NT2/D1 (cell line): ENCODE measurements at regions not wholly inside any gene's neighbourhood (a gene's known extent, or its start where the extent isn't known, plus 50 kb on each side); places are given as distances from the start of the nearest gene placed in this dataset.

Experiments
- DNase-seq: peaks from one replicate; pipeline ENCODE4 v3.0.0-alpha.2; 2011; ENCODE audit warnings: low read depth, low spot score
- H3K27me3 ChIP-seq: 2 replicates; pipeline ENCODE4 v1.6.0; 2011; ENCODE audit warnings: mild to moderate bottlenecking; ENCODE audit not compliant: insufficient read length, insufficient read depth
- H3K36me3 ChIP-seq: 2 replicates; pipeline ENCODE4 v1.6.1; 2011; ENCODE audit warnings: mild to moderate bottlenecking, low read length, mixed read lengths; ENCODE audit not compliant: insufficient read depth, insufficient read length
- H3K4me1 ChIP-seq: 2 replicates; pipeline ENCODE4 v1.5.1; 2011; ENCODE audit not compliant: insufficient read depth, insufficient read length
- H3K4me3 ChIP-seq: 2 replicates; pipeline ENCODE4 v1.5.1; 2011; ENCODE audit warnings: low read depth; ENCODE audit not compliant: insufficient read length
- H3K9ac ChIP-seq: 2 replicates; pipeline ENCODE4 v1.6.0; 2011; ENCODE audit warnings: low read depth; ENCODE audit not compliant: insufficient read length
- H3K9me3 ChIP-seq: 2 replicates; pipeline ENCODE4 v1.5.1; 2011; ENCODE audit warnings: mild to moderate bottlenecking, low read length; ENCODE audit not compliant: insufficient read depth
- SUZ12 ChIP-seq: IDR thresholded peaks from 2 replicates; pipeline ENCODE4 v1.6.1; 2011; ENCODE audit not compliant: insufficient read length, insufficient read depth; ENCODE audit errors: extremely low read depth
- YY1 ChIP-seq: IDR thresholded peaks from 2 replicates; pipeline ENCODE4 v1.6.1; 2011; ENCODE audit not compliant: insufficient read length, insufficient read depth
- ZNF274 ChIP-seq: IDR thresholded peaks from 2 replicates; pipeline ENCODE4 v1.6.1; 2011; ENCODE audit warnings: mild to moderate bottlenecking, low read depth, low read length

- H3K9ac ChIP-seq = no peak overlapping the region
- no peaks in the 10 kb centered on the region for H3K9me3 ChIP-seq
- no peaks in the 10 kb centered on the region for H3K36me3 ChIP-seq
- H3K4me3 ChIP-seq = no peak overlapping the region
- no peaks in the 10 kb centered on the region for H3K4me1 ChIP-seq
- DNase-seq = no peak
- TF ChIP-seq YY1 = no peak
- no peak for TF ChIP-seq ZNF274
- no peak for TF ChIP-seq SUZ12
- no peaks in the 10 kb centered on the region for H3K27me3 ChIP-seq
These were observed 394.3 kb upstream of the ETAA1 start for GRCh38 chr2:67002618-67003371.

DNA sequence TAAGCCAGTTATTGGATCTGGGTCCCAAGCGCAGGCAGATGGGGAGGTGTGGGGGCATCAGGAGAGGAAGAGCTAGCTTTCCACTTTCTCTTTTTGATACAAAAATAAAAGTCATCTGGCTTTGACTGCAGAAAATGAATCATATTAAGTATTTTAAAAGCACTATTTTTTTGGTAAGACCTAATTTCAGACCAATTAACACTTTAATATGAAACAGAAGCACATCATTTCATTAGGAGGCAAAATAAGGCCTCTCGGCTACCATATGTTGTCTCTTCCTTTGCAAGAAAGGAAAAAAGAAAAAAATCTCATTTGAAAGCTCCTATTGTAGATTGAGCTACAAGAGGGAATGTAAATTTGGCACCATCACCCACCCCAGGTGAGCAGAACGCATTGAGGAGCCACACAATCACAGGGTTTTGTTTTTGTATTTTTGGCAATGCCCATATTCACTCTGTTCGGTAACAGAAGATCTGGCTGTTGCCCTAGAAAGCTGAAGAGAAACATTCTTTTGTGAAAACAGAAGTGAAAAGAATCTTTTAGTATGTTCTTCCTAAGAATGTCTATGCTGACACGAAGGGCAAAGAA, 390.7 kb upstream of the ETAA1 start:
- H3K9ac ChIP-seq = no peak overlapping the region
- no peak for TF ChIP-seq SUZ12
- no peak for TF ChIP-seq ZNF274
- no peak for TF ChIP-seq YY1
- no peak for DNase-seq
- H3K36me3 ChIP-seq = no peaks in the 10 kb centered on the region
- H3K4me3 ChIP-seq = no peak overlapping the region
- no peaks in the 10 kb centered on the region for H3K27me3 ChIP-seq
- H3K9me3 ChIP-seq = no peaks in the 10 kb centered on the region
- H3K4me1 ChIP-seq = no peaks in the 10 kb centered on the region

- Histone ChIP-seq H3K4me1 (no peaks in the 10 kb centered on the region), H3K4me3 (no peak overlapping the region), H3K27me3 (no peaks in the 10 kb centered on the region), H3K36me3 (no peaks in the 10 kb centered on the region), H3K9ac (no peak overlapping the region), H3K9me3 (no peaks in the 10 kb centered on the region)
- no peak for DNase-seq
- TF ChIP-seq YY1 (no peak), ZNF274 (no peak), SUZ12 (no peak)
These were observed 389.0 kb upstream of the ETAA1 start for GRCh38 chr2:67008155-67008554.

GRCh38 chr2:67012165-67012564, 385.0 kb upstream of the ETAA1 start:
- TF ChIP-seq SUZ12 (no peak), YY1 (no peak), ZNF274 (no peak)
- Histone ChIP-seq H3K9ac (no peak overlapping the region), H3K36me3 (no peaks in the 10 kb centered on the region), H3K9me3 (no peaks in the 10 kb centered on the region), H3K4me1 (no peaks in the 10 kb centered on the region), H3K27me3 (no peaks in the 10 kb centered on the region), H3K4me3 (no peak overlapping the region)
- DNase-seq = no peak

DNA sequence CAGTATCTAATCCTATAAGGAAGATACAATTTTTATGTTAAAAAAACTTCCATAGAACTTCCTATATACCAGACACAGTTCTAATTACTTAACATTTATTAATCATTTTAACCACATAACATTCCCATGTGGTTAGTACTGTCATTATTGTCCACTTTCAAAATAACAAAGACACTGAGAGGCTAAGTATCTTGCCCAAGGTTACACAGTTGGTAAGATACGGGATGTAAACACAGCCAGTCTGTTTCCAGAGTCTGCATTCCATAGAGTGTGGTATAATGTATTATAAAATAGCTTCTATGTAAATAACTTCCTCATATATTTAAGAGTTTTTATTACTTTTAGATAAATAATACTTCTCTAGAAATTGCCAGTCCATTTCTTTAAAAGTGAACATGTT, 383.3 kb upstream of the ETAA1 start:
- Histone ChIP-seq H3K36me3 (no peaks in the 10 kb centered on the region), H3K9me3 (no peaks in the 10 kb centered on the region), H3K27me3 (no peaks in the 10 kb centered on the region), H3K9ac (no peak overlapping the region), H3K4me1 (no peaks in the 10 kb centered on the region), H3K4me3 (no peak overlapping the region)
- TF ChIP-seq ZNF274 (no peak), SUZ12 (no peak), YY1 (no peak)
- no peak for DNase-seq

- Histone ChIP-seq H3K36me3 (no peaks in the 10 kb centered on the region), H3K4me1 (no peaks in the 10 kb centered on the region), H3K9ac (no peak overlapping the region), H3K9me3 (no peaks in the 10 kb centered on the region), H3K27me3 (no peaks in the 10 kb centered on the region), H3K4me3 (no peak overlapping the region)
- DNase-seq = no peak
- no peak for TF ChIP-seq SUZ12
- no peak for TF ChIP-seq ZNF274
- TF ChIP-seq YY1 = no peak
These were observed 381.5 kb upstream of the ETAA1 start for GRCh38 chr2:67015681-67016080.

DNA sequence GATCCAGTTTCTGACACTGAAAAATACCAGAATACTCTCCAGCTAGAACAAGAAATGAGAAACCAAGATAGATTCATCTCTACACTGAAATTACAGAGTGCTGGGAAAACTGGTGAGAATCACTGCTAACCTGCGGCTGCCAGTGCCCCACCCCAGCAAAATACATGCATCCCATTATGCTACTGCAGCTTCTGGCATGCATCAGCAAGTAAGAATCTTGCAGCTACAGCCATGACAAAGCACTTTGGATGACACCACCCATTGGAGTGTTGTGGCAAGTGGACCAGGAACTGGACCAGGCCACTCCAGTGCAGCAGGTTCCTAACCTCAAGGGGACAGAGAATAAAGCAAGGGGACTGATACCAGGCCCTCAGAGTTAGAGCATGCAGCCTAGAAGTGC, 378.8 kb upstream of the ETAA1 start:
- H3K36me3 ChIP-seq = no peaks in the 10 kb centered on the region
- TF ChIP-seq ZNF274 (no peak), YY1 (no peak), SUZ12 (no peak)
- no peak for DNase-seq
- no peak overlapping the region for H3K9ac ChIP-seq
- H3K9me3 ChIP-seq = no peaks in the 10 kb centered on the region
- H3K4me1 ChIP-seq = no peaks in the 10 kb centered on the region
- H3K4me3 ChIP-seq = no peak overlapping the region
- H3K27me3 ChIP-seq = no peaks in the 10 kb centered on the region
